Thoracic aorta (tissue), 2 donors: ENCODE measurements at regions not wholly inside any gene's neighbourhood (a gene's known extent, or its start where the extent isn't known, plus 50 kb on each side); places are given as distances from the start of the nearest gene placed in this dataset.

Experiments
- ATAC-seq: fragments of 150-250 bp; one replicate; pipeline ENCODE4 v1.8.0; 2017; ENCODE audit warnings: low read depth; ENCODE audit not compliant: insufficient number of reproducible peaks, low FRiP score
- DNase-seq: peaks from one replicate; pipeline ENCODE4 v3.0.0-alpha.2; 2020; ENCODE audit warnings: low spot score
- H3K27ac ChIP-seq, 2 donors: fragments of 200-600 bp; sonication (generic); 1 replicate in 1 of 2; 2 replicates in 1 of 2; pipeline ENCODE4 v1.5.1; 2016; ENCODE audit warnings: mild to moderate bottlenecking in 2 of 2, moderate library complexity in 2 of 2
- H3K27me3 ChIP-seq: fragments of 200-600 bp; sonication (generic); replicated peaks from 2 replicates; pipeline ENCODE4 v1.6.0; 2016; ENCODE audit warnings: mild to moderate bottlenecking; ENCODE audit not compliant: insufficient read depth
- H3K36me3 ChIP-seq: fragments of 200-600 bp; sonication (generic); one replicate; pipeline ENCODE4 v1.5.1; 2016
- H3K4me1 ChIP-seq, 2 donors: fragments of 200-600 bp; sonication (generic); 1 replicate in 1 of 2; 2 replicates in 1 of 2; pipeline versions ENCODE4 v1.5.1 to v1.6.0; 2016; ENCODE audit warnings: low read depth in 2 of 2, mild to moderate bottlenecking in 1 of 2; ENCODE audit not compliant: control insufficient read depth in 1 of 2
- H3K4me3 ChIP-seq: fragments of 200-600 bp; sonication (generic); 2 replicates; pipeline ENCODE4 v1.5.1; 2016; ENCODE audit warnings: mild to moderate bottlenecking
- H3K9me3 ChIP-seq: fragments of 200-600 bp; sonication (generic); 2 replicates; pipeline ENCODE4 v1.5.1; 2016
- TF ChIP-seq, protein P1 (sequence below): fragments of 200-600 bp; sonication (generic); IDR thresholded peaks from one replicate; pipeline ENCODE4 v1.5.1; 2019; ENCODE audit warnings: antibody characterized with exemption

DNA sequence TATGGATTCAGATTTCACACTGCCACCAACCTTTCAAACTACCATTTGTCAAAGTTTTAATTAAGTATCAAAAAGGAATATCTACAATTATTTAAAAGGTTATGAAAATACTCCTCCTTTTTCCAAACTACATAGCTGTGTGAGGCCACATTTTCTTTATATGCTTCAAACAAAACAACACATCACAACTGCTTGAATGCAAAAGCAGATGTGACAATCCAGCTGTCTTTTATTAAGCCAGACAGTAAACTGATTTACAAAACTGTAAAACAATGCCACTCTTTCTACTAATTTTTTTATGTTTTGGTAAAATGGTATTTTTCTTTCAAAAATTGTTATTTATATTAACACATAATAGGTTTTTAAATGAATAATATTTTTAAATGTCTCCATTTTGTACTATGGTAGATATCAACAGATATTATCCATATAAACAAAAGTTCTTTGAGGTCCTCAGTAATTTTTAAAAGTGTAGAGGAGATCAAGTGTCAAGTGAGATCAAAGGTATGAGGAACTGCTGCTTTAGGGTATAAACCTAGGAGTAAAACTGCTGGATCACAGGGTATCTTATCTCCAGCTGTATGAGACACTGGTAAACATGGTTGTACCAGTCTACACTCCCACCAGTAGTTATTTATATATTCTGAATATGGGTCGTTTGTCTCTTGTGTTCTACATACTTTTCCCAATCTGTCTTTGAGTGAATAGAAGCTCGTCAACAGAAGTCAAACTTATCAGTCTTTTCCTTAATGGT lies 68.8 kb upstream of the SERTAD2 start:
- no peak overlapping the region for H3K4me3 ChIP-seq
- no peaks in the 10 kb centered on the region for H3K36me3 ChIP-seq
- TF ChIP-seq, protein P1, sequence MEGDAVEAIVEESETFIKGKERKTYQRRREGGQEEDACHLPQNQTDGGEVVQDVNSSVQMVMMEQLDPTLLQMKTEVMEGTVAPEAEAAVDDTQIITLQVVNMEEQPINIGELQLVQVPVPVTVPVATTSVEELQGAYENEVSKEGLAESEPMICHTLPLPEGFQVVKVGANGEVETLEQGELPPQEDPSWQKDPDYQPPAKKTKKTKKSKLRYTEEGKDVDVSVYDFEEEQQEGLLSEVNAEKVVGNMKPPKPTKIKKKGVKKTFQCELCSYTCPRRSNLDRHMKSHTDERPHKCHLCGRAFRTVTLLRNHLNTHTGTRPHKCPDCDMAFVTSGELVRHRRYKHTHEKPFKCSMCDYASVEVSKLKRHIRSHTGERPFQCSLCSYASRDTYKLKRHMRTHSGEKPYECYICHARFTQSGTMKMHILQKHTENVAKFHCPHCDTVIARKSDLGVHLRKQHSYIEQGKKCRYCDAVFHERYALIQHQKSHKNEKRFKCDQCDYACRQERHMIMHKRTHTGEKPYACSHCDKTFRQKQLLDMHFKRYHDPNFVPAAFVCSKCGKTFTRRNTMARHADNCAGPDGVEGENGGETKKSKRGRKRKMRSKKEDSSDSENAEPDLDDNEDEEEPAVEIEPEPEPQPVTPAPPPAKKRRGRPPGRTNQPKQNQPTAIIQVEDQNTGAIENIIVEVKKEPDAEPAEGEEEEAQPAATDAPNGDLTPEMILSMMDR: no peak
- H3K27ac ChIP-seq: no peak overlapping the region
- no peaks in the 10 kb centered on the region for H3K27me3 ChIP-seq
- peaks cover 3 to 10% of the 10 kb centered on the region in 2 donors for H3K4me1 ChIP-seq
- no peaks in the 10 kb centered on the region for H3K9me3 ChIP-seq
- DNase-seq (no peak), ATAC-seq (no peak)

DNA sequence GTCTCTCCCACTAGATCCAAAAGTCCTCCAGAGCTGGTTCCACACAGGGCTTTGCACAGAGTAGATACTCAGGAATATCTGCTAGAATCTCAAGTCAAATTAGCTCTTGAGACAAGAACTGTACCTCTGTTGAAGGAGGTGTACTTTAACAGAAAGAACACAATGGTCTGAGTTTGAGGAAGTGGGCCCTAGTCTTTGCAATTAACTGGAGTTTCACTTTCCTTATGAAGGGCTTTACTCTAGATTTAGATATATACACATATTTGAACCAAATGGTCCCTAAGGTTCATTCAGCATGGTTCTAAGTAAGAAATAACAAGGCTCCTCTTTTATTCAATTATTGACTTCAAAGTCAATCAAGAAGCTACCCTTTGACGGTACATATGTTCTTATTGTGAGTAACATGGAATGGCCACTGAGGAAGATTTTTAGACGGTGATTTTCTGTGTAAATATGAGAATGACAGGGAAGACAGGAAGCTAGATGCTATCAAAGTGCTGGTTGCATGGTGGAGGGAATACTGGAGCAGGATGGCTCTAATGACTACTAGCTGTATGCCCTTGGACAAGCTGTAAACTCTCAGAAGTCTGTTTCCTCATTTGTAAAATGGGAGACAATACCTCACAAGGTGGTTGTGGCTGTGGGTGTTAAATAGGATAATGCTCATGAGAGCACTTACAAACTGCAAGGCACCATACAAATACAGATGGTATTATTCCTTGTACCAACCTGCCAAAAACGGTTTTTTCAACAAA lies 73.5 kb upstream of the SERTAD2 start:
- DNase-seq (no peak), ATAC-seq (no peak)
- Histone ChIP-seq H3K27ac (no peak overlapping the region), H3K9me3 (no peaks in the 10 kb centered on the region), H3K27me3 (no peaks in the 10 kb centered on the region), H3K4me3 (peak overlapping the region; percentile 48), H3K36me3 (no peaks in the 10 kb centered on the region), H3K4me1 (peaks cover 7 to 27% of the 10 kb centered on the region in 2 donors)
- TF ChIP-seq, protein P1: no peak

DNA sequence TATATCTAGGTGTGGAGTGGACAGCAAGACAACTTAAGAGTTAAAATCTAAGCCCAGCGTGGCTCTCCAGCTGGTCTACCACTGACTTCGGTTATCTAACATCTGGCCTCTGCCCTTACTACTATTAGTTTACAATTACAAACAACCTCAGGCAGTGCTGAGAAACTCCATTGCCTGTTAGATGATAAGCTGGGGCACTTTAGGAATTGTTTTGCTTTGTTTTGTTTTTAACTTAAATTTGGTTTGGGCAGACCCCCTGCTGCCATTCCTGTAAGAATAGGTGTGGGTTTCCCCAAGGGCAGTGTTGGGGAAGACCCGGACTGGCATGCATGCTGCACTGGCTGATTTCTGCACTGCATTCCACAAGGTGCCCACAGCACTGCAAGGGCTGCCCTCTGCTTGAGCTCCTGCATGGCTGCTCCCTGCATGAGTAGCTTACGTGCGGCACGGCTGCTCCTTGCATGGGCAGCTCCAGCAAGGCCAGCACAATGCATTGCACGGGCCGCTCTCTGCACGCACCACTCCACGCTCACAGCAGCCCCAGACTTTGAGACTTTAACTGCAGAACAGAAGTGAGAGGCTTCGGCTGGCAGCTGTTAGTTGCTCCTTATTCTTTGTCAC lies 74.2 kb upstream of the SERTAD2 start:
- no peak for ATAC-seq
- Histone ChIP-seq H3K36me3 (no peaks in the 10 kb centered on the region), H3K9me3 (no peaks in the 10 kb centered on the region), H3K27ac (no peak overlapping the region), H3K27me3 (no peaks in the 10 kb centered on the region), H3K4me1 (peaks cover 7 to 27% of the 10 kb centered on the region in 2 donors), H3K4me3 (no peak overlapping the region)
- no peak for DNase-seq
- TF ChIP-seq, protein P1: no peak

DNA sequence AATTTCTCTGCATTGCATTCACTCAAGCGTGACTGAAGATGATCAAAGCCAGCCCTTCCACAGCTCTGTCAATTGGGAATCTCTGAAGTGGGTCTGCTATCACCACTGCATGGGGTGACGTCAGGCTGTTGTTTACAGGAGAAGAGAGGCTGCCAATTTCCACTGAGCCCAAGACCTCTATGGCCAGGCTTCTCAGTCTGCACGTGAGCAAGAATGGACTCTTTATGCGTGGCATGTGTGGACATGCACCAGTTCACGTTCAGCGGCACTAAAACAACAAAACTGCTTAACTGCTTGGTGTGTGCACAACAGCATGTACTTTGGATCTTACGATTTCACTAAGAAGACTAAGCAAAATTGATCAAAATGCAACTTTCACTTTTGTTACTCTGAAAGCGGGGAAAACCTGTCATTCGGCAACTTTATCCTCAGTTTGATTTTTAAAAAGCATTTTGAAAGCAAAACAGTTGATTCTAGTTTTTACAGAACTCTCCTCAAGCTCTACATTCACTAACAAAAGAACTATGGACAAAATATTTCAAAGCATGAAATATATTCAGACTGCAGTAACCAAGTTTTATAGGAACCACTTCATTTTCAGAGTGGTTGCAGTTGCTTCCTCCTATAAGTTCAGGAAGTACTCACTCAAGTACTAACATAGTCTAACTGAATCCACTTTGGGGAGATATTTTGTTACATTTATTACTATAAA lies 77.0 kb upstream of the SERTAD2 start:
- TF ChIP-seq, protein P1: no peak
- Histone ChIP-seq H3K27me3 (no peaks in the 10 kb centered on the region), H3K4me1 (peaks cover 10 to 48% of the 10 kb centered on the region in 2 donors), H3K4me3 (peak overlapping the region; percentile 70), H3K27ac (peak overlapping the region; percentile 51 to 63), H3K9me3 (no peaks in the 10 kb centered on the region), H3K36me3 (no peaks in the 10 kb centered on the region)
- DNase-seq: peak; percentile 11
- peak; percentile 48 for ATAC-seq
